GM12878 (cell line): ENCODE measurements at regions not wholly inside any gene's neighbourhood (a gene's known extent, or its start where the extent isn't known, plus 50 kb on each side); places are given as distances from the start of the nearest gene placed in this dataset.

Experiments used
- ATAC-seq: fragments of 200-7000 bp; cut with Tn5 transposase; 3 replicates; pipeline ENCODE4 v1.9.1; 2020; ENCODE audit warnings: mild to moderate bottlenecking, moderate library complexity
- BruUV-seq: library from RNA; stranded (reverse); fragments of 400-500 nt; replicated peaks from 2 replicates; lab custom pipeline; 2021; lab: Mats Ljungman, UMichigan
- CTCF ChIA-PET: fragments of 300-600 bp; sonication (Branson Sonifier 250); formaldehyde crosslinking; extraction: SDS; loops from one replicate; lab custom pipeline; 2021; ENCODE audit warnings: inconsistent platforms; lab: Yijun Ruan, JAX
- POLR2A ChIA-PET: fragments of 350-600 bp; formaldehyde crosslinking; extraction: SDS; loops from one replicate; lab custom pipeline; 2021; ENCODE audit warnings: inconsistent platforms; lab: Charles Lee
- RAD21 ChIA-PET: fragments of 300-600 bp; sonication (Branson Sonifier 250); formaldehyde crosslinking; loops from one replicate; lab custom pipeline; 2023; ENCODE audit warnings: antibody characterized with exemption; ENCODE audit not compliant: unreplicated experiment; lab: Charles Lee
- SMC1A ChIA-PET: fragments of 300-600 bp; sonication (Branson Sonifier 250); formaldehyde crosslinking; loops from one replicate; lab custom pipeline; 2023; ENCODE audit not compliant: unreplicated experiment, uncharacterized antibody; lab: Charles Lee
- DNase-seq: peaks from one replicate; pipeline ENCODE4 v3.0.0-alpha.2; 2011; ENCODE audit warnings: low read depth, low spot score
- FAIRE-seq: peaks from 3 replicates; lab custom pipeline; 2011; peaks lifted over from hg19 to GRCh38; lab: Jason Lieb, UNC
- H2AFZ ChIP-seq: 2 replicates; pipeline ENCODE4 v1.6.0; 2011; ENCODE audit warnings: low read depth, low read length, control low read depth; ENCODE audit not compliant: control insufficient read depth
- H3K27ac ChIP-seq: 2 replicates; pipeline ENCODE4 v1.5.1; 2011; ENCODE audit warnings: control low read depth; ENCODE audit not compliant: control insufficient read depth, insufficient read depth
- H3K27me3 ChIP-seq, 2 experiments: replicated peaks in 1 of 2; 2 replicates each; pipeline versions ENCODE4 v1.6.0 to v1.6.1; 2011; ENCODE audit warnings: low read length in 1 of 2; ENCODE audit not compliant: control insufficient read depth in 2 of 2, insufficient read depth in 2 of 2
- H3K36me3 ChIP-seq, 2 experiments: 2 replicates each; pipeline ENCODE4 v1.5.1; 2011; ENCODE audit warnings: low read length in 1 of 2; ENCODE audit not compliant: control insufficient read depth in 2 of 2, insufficient read depth in 2 of 2
- H3K4me1 ChIP-seq: 2 replicates; pipeline ENCODE4 v1.6.1; 2011; ENCODE audit warnings: mild to moderate bottlenecking, low read length, moderate library complexity, mixed read lengths; ENCODE audit not compliant: control insufficient read depth, insufficient read depth
- H3K4me2 ChIP-seq: 2 replicates; pipeline ENCODE4 v1.6.0; 2011; ENCODE audit warnings: control low read depth; ENCODE audit not compliant: control insufficient read depth, insufficient read depth
- H3K4me3 ChIP-seq: fragments of 200-600 bp; sonication (generic); 2 replicates; pipeline ENCODE4 v1.5.1; 2016
- H3K79me2 ChIP-seq: 2 replicates; pipeline ENCODE4 v1.6.0; 2011; ENCODE audit warnings: low read length; ENCODE audit not compliant: control insufficient read depth, insufficient read depth
- H3K9ac ChIP-seq: 2 replicates; pipeline ENCODE4 v1.8.0; 2011; ENCODE audit warnings: low read length, control low read depth, mixed read lengths; ENCODE audit not compliant: control insufficient read depth, insufficient read depth
- H3K9me3 ChIP-seq: replicated peaks from 3 replicates; pipeline ENCODE4 v1.5.1; 2011; ENCODE audit warnings: mild to moderate bottlenecking, low read length; ENCODE audit not compliant: control insufficient read depth, insufficient read depth
- H4K20me1 ChIP-seq: 2 replicates; pipeline ENCODE4 v1.6.0; 2011; ENCODE audit not compliant: control insufficient read depth, insufficient read depth
- BCL11A ChIP-seq: IDR thresholded peaks from 2 replicates; pipeline ENCODE4 v1.6.1; 2011; ENCODE audit warnings: low read depth, low read length
- CREM ChIP-seq: IDR thresholded peaks from 2 replicates; pipeline ENCODE4 v1.6.1; 2014; ENCODE audit warnings: antibody characterized with exemption, low read depth
- GATAD2B ChIP-seq: fragments of 450-650 bp; conservative IDR thresholded peaks from 2 replicates; pipeline ENCODE4 v1.6.1; 2017; ENCODE audit warnings: low read depth, mild to moderate bottlenecking, moderate library complexity
- JUNB ChIP-seq: IDR thresholded peaks from 2 replicates; pipeline ENCODE4 v1.6.1; 2016; ENCODE audit warnings: antibody characterized with exemption, mild to moderate bottlenecking
- MEF2B ChIP-seq: fragments of 450-650 bp; IDR thresholded peaks from 2 replicates; pipeline ENCODE4 v1.6.1; 2018; ENCODE audit warnings: mild to moderate bottlenecking, moderate library complexity; ENCODE audit not compliant: partially characterized antibody, poor library complexity, severe bottlenecking
- MTA2 ChIP-seq: fragments of 450-650 bp; IDR thresholded peaks from 2 replicates; pipeline ENCODE4 v1.6.1; 2016; ENCODE audit warnings: low read depth, mild to moderate bottlenecking, moderate library complexity
- NFXL1 ChIP-seq: fragments of 450-650 bp; IDR thresholded peaks from 2 replicates; pipeline ENCODE4 v1.6.1; 2017; ENCODE audit warnings: antibody characterized with exemption, mild to moderate bottlenecking, borderline replicate concordance
- RELA ChIP-seq: fragments of 450-650 bp; IDR thresholded peaks from 2 replicates; pipeline ENCODE4 v1.8.0; 2014; ENCODE audit warnings: borderline replicate concordance; ENCODE audit not compliant: partially characterized antibody
- SRF ChIP-seq, 2 experiments: IDR thresholded peaks; 2 replicates each; pipeline ENCODE4 v1.6.1; 2011; ENCODE audit warnings: low read depth in 2 of 2, low read length in 2 of 2, mild to moderate bottlenecking in 1 of 2, moderate library complexity in 1 of 2
- ZNF274 ChIP-seq: IDR thresholded peaks from one replicate; pipeline ENCODE4 v1.8.0; 2011; ENCODE audit not compliant: insufficient read length, insufficient read depth
- WGBS: methylation state at CpG from one replicate; pipeline ENCODE4 v1.1.6; 2016; ENCODE audit warnings: low lambda C conversion rate; ENCODE audit not compliant: insufficient replicate concordance, insufficient coverage; ENCODE audit errors: missing lambda C conversion rate; 5-methylcytosine and 5-hydroxymethylcytosine counted together
- in situ Hi-C: fragments of 300-500 bp; cut with MboI; formaldehyde crosslinking; loops from 9 replicates; pipeline ENCODE4 v1.14.3; 2018; ENCODE audit warnings: mixed read lengths
- intact Hi-C: fragments of 100-400 bp; cut with micrococcal nuclease; formaldehyde crosslinking; loops from one replicate; pipeline ENCODE4 v1.14.2; 2022; ENCODE audit not compliant: unreplicated experiment
- TF ChIP-seq, protein P1 (sequence below): IDR thresholded peaks from 2 replicates; pipeline ENCODE4 v1.6.1; 2011; ENCODE audit warnings: low read depth, low read length, improper control_type of control experiment, borderline replicate concordance
- TF ChIP-seq, protein P2 (sequence below): IDR thresholded peaks from 2 replicates; pipeline ENCODE4 v1.6.1; 2011; ENCODE audit warnings: mild to moderate bottlenecking, low read depth, low read length, moderate library complexity; ENCODE audit not compliant: insufficient replicate concordance

DNA sequence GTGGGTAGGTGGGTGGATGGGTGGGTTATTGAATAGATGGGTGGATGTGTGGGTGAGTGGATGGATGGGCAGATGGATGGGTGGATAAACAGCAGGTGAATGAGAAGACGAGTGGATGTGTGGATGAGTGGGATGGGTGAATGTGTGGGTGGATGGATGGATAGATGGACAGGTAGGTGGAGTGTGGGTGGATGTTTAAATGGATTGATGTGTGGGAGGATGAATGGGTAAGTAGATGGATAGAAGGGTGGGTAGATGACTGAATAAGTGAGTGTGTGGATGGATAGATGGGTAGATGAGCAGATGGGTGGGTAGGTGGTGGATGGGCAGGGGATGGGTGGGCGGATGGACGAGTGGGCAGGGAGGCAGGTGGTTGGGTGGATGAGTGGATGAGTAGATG lies 397.6 kb upstream of the IRX4 start:
- H3K79me2 ChIP-seq, result no peaks in the 10 kb centered on the region
- no peaks in the 10 kb centered on the region for H3K36me3 ChIP-seq
- intact Hi-C loops (no loop called here), in situ Hi-C loops (no loop called here)
- no peak overlapping the region for H3K4me2 ChIP-seq
- no TSS peak for BruUV-seq
- H3K9ac ChIP-seq, result no peak overlapping the region
- FAIRE-seq (no peak), ATAC-seq (no peak), DNase-seq (no peak)
- TF ChIP-seq NFXL1, result no peak
- CTCF ChIA-PET, result no interaction called here
- POLR2A ChIA-PET, result no interaction called here
- 0% methylated on average over 3 of the region's 3 CpGs for WGBS
- no peaks in the 10 kb centered on the region for H4K20me1 ChIP-seq
- H3K27ac ChIP-seq, result no peak overlapping the region
- H3K27me3 ChIP-seq, result no peaks in the 10 kb centered on the region
- SMC1A ChIA-PET, result no interaction called here
- H2AFZ ChIP-seq, result no peak overlapping the region
- no peaks in the 10 kb centered on the region; the same call in 2 of the 3 replicates for H3K9me3 ChIP-seq
- H3K4me3 ChIP-seq, result no peak overlapping the region
- no peaks in the 10 kb centered on the region for H3K4me1 ChIP-seq
- RAD21 ChIA-PET, result no interaction called here

DNA sequence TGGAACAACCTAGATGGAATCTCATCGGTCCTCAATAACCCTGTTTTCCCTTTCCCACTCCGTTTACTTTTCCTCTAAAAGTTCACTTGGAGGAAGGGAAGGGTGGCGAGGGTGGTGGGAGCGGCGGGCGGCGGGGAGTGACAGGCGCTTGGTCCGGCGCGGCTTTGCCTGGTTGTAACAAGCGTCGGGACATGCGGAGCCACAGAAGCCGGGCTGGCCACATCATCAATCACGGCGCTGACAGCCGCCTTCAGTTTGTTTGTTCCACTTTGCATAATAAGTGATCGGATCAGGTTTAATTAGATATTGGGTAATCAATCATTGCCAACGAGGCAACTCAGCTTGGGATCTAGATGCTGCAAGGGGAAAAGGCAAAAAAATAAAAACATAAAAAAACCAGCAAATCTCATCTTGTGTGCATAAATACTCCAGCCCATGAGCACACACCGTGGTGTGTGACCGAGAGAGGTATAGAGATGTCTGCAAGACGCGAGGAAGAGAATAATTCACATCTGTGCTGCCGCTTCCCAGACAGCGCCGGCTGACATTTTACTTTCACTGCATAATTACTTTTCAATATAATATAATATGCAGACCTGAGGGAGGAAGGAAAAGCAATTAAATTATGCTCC lies 396.2 kb upstream of the IRX4 start:
- no peak overlapping the region for H3K4me2 ChIP-seq
- WGBS, result 74% methylated on average over 27 of the region's 27 CpGs
- in situ Hi-C loops, result no loop called here
- ChIA-PET CTCF (no interaction called here), POLR2A (no interaction called here), RAD21 (no interaction called here), SMC1A (no interaction called here)
- no TSS peak for BruUV-seq
- H3K27me3 ChIP-seq, result no peaks in the 10 kb centered on the region
- H2AFZ ChIP-seq, result no peak overlapping the region
- ATAC-seq, result no peak
- FAIRE-seq, result no peak
- no peak for DNase-seq
- H3K9ac ChIP-seq, result no peak overlapping the region
- no peaks in the 10 kb centered on the region for H4K20me1 ChIP-seq
- H3K27ac ChIP-seq, result no peak overlapping the region
- H3K36me3 ChIP-seq, result no peaks in the 10 kb centered on the region
- no peak for TF ChIP-seq ZNF274
- no peak for TF ChIP-seq SRF (IDR thresholded peaks at IDR 0.05; ENCODE audit: low read depth in 2 of 2, low read length in 2 of 2)
- TF ChIP-seq, protein P1, sequence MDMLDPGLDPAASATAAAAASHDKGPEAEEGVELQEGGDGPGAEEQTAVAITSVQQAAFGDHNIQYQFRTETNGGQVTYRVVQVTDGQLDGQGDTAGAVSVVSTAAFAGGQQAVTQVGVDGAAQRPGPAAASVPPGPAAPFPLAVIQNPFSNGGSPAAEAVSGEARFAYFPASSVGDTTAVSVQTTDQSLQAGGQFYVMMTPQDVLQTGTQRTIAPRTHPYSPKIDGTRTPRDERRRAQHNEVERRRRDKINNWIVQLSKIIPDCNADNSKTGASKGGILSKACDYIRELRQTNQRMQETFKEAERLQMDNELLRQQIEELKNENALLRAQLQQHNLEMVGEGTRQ, result no peak
- no peak for TF ChIP-seq RELA
- TF ChIP-seq GATAD2B, result no peak
- TF ChIP-seq, protein P2, sequence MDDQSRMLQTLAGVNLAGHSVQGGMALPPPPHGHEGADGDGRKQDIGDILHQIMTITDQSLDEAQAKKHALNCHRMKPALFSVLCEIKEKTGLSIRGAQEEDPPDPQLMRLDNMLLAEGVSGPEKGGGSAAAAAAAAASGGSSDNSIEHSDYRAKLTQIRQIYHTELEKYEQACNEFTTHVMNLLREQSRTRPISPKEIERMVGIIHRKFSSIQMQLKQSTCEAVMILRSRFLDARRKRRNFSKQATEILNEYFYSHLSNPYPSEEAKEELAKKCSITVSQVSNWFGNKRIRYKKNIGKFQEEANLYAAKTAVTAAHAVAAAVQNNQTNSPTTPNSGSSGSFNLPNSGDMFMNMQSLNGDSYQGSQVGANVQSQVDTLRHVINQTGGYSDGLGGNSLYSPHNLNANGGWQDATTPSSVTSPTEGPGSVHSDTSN, result no peak
- no peak for TF ChIP-seq BCL11A
- no peak for TF ChIP-seq MTA2
- no peak for TF ChIP-seq CREM
- TF ChIP-seq JUNB, result no peak
- TF ChIP-seq MEF2B, result no peak
- H3K4me1 ChIP-seq, result no peaks in the 10 kb centered on the region
- no peaks in the 10 kb centered on the region for H3K79me2 ChIP-seq
- no peak overlapping the region for H3K4me3 ChIP-seq
- intact Hi-C loops, result no loop called here
- H3K9me3 ChIP-seq, result no peaks in the 10 kb centered on the region; the same call in 2 of the 3 replicates
